ENCODE measurements at regions not wholly inside any gene's neighbourhood (a gene's known extent, or its start where the extent isn't known, plus 50 kb on each side); places are given as distances from the start of the nearest gene placed in this dataset.

DNA sequence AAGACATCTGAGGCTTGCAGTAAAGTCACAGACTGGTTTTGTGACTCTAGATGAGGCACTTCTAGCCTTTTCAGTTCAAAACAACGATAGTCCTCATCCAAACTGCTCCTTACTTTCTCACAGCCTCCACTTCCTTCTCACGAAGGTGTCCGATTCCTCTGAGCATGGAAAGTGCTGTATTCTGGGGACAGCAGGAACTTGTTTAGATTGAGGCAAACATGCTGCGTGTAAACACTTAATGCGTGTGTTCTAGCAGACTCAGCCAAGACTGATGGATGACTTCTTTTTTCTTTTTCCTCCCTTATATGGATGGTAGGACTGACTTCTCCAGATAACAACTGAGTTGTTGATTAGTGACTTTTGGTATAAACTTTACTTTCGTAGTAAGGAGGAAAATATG is 80.2 kb upstream of the PRDM1 start (continued):
- TF ChIP-seq, protein P1, sequence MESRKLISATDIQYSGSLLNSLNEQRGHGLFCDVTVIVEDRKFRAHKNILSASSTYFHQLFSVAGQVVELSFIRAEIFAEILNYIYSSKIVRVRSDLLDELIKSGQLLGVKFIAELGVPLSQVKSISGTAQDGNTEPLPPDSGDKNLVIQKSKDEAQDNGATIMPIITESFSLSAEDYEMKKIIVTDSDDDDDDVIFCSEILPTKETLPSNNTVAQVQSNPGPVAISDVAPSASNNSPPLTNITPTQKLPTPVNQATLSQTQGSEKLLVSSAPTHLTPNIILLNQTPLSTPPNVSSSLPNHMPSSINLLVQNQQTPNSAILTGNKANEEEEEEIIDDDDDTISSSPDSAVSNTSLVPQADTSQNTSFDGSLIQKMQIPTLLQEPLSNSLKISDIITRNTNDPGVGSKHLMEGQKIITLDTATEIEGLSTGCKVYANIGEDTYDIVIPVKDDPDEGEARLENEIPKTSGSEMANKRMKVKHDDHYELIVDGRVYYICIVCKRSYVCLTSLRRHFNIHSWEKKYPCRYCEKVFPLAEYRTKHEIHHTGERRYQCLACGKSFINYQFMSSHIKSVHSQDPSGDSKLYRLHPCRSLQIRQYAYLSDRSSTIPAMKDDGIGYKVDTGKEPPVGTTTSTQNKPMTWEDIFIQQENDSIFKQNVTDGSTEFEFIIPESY (IDR thresholded peaks at IDR 0.05): no peak
- TF ChIP-seq JUND (IDR thresholded peaks at IDR 0.05) (no peak), YY1 (IDR thresholded peaks at IDR 0.05) (no peak), FOXA2 (IDR thresholded peaks at IDR 0.05) (no peak)

DNA sequence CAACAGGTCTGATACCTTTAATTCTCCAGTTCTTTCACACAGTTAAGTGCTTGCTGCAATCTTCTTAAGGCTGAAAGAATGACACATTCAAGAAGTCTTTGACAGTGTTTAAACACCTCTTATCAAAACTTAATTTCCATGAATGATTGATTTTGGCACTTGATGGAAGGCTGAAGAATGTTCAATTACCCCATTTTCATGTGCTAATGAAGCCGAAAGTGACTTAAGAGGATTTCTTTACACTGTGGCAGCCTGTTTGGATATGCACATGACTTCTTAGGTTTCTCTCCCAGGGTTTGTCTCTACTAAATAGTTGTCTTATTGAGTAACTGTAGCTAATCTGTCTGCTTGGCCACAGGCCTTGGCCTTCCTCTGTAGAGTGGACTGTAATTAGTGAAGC is 81.1 kb upstream of the PRDM1 start:
- TF ChIP-seq, protein P2, sequence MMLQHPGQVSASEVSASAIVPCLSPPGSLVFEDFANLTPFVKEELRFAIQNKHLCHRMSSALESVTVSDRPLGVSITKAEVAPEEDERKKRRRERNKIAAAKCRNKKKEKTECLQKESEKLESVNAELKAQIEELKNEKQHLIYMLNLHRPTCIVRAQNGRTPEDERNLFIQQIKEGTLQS (IDR thresholded peaks at IDR 0.05): no peak
- no peak for TF ChIP-seq FOXA2 (IDR thresholded peaks at IDR 0.05)
- TF ChIP-seq EGR1 (IDR thresholded peaks at IDR 0.05; ENCODE audit: low read depth in 2 of 2): no peak
- TF ChIP-seq YY1 (IDR thresholded peaks at IDR 0.05): no peak
- TF ChIP-seq, protein P3, sequence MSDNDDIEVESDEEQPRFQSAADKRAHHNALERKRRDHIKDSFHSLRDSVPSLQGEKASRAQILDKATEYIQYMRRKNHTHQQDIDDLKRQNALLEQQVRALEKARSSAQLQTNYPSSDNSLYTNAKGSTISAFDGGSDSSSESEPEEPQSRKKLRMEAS (IDR thresholded peaks at IDR 0.05): no peak
- TF ChIP-seq, protein P4, sequence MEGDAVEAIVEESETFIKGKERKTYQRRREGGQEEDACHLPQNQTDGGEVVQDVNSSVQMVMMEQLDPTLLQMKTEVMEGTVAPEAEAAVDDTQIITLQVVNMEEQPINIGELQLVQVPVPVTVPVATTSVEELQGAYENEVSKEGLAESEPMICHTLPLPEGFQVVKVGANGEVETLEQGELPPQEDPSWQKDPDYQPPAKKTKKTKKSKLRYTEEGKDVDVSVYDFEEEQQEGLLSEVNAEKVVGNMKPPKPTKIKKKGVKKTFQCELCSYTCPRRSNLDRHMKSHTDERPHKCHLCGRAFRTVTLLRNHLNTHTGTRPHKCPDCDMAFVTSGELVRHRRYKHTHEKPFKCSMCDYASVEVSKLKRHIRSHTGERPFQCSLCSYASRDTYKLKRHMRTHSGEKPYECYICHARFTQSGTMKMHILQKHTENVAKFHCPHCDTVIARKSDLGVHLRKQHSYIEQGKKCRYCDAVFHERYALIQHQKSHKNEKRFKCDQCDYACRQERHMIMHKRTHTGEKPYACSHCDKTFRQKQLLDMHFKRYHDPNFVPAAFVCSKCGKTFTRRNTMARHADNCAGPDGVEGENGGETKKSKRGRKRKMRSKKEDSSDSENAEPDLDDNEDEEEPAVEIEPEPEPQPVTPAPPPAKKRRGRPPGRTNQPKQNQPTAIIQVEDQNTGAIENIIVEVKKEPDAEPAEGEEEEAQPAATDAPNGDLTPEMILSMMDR (IDR thresholded peaks at IDR 0.05; ENCODE audit: low read depth, low read length, missing input control): no peak
- no peak for TF ChIP-seq HNF4A (conservative IDR thresholded peaks at IDR 0.05)
- TF ChIP-seq, protein P1 (IDR thresholded peaks at IDR 0.05): no peak
- Histone ChIP-seq H3K27me3 (ENCODE audit: control insufficient read depth in 4 of 4, insufficient read depth in 4 of 4, low read length in 3 of 4) (peaks cover 0 to 9% (median 4%) of the 10 kb centered on the region in 4 donors), H3K9me3 (ENCODE audit: control insufficient read depth in 4 of 4, low read length in 3 of 4) (no peaks in the 10 kb centered on the region), H3K4me1 (ENCODE audit: control insufficient read depth in 4 of 4, insufficient read depth in 4 of 4, low read length in 3 of 4) (no peaks in the 10 kb centered on the region), H3K4me3 (ENCODE audit: low read depth in 1 of 3, low read length in 3 of 3) (no peak overlapping the region), H3K36me3 (ENCODE audit: control insufficient read depth in 4 of 4, insufficient read depth in 3 of 4, low read depth in 1 of 4, low read length in 3 of 4) (no peaks in the 10 kb centered on the region), H3K27ac (ENCODE audit: low read depth in 1 of 2, low read length in 2 of 2) (no peak overlapping the region), H3K9ac (ENCODE audit: low read depth in 1 of 2, low read length in 2 of 2) (no peak overlapping the region)
- WGBS: 91% methylated on average over 1 of the region's 1 CpG
- DNase-seq (ENCODE audit: low spot score): no peak

DNA sequence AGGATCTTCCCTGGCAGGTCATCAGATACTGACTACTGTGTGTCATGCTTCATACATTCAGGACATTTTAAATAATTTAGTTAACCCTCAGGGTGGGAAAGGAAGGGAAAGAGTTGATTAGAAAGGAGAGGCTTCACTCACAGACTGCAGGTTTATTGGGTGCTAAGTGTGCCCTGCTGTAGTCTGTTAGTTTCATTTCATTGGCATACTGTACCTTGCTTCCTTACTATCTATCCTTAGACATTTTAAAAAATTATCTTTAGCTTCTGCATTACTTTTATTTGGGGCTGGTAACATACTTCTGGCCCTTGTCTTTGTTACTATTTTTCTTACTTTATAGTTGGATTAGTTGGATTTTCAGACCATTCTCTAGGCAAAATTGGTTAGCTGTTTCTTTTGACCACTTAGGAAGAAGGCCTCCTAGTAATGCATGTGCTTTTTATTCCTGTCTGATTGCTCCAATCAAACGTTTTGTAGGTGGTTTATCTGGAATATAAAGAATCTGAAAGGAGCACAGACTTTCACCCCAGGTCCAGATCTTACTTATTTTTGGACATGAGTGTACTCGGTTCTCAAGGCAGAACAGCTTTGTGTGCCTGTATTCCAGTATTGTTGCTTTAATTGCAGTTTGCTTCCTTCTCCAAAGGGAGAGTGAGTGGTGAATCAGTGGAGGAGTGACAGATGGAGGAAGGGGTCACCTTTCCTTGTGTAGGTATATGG is 82.7 kb upstream of the PRDM1 start:
- peaks cover 0 to 12% (median 4%) of the 10 kb centered on the region in 4 donors for H3K27me3 ChIP-seq (ENCODE audit: control insufficient read depth in 4 of 4, insufficient read depth in 4 of 4, low read length in 3 of 4)
- no peak for DNase-seq (ENCODE audit: low spot score)

More for the DNA sequence above, 82.7 kb upstream of the PRDM1 start:
- Histone ChIP-seq H3K36me3 (ENCODE audit: control insufficient read depth in 4 of 4, insufficient read depth in 3 of 4, low read depth in 1 of 4, low read length in 3 of 4) (no peaks in the 10 kb centered on the region), H3K27ac (ENCODE audit: low read depth in 1 of 2, low read length in 2 of 2) (no peak overlapping the region), H3K9ac (ENCODE audit: low read depth in 1 of 2, low read length in 2 of 2) (no peak overlapping the region), H3K4me1 (ENCODE audit: control insufficient read depth in 4 of 4, insufficient read depth in 4 of 4, low read length in 3 of 4) (no peaks in the 10 kb centered on the region), H3K9me3 (ENCODE audit: control insufficient read depth in 4 of 4, low read length in 3 of 4) (no peaks in the 10 kb centered on the region), H3K4me3 (ENCODE audit: low read depth in 1 of 3, low read length in 3 of 3) (no peak overlapping the region)
- TF ChIP-seq EGR1 (IDR thresholded peaks at IDR 0.05; ENCODE audit: low read depth in 2 of 2) (no peak), YY1 (IDR thresholded peaks at IDR 0.05) (no peak), HNF4G (IDR thresholded peaks at IDR 0.05) (no peak), JUND (IDR thresholded peaks at IDR 0.05) (no peak), TAF1 (conservative IDR thresholded peaks at IDR 0.05) (no peak), FOXA1 (IDR thresholded peaks at IDR 0.05) (no peak)
- TF ChIP-seq, protein P5, sequence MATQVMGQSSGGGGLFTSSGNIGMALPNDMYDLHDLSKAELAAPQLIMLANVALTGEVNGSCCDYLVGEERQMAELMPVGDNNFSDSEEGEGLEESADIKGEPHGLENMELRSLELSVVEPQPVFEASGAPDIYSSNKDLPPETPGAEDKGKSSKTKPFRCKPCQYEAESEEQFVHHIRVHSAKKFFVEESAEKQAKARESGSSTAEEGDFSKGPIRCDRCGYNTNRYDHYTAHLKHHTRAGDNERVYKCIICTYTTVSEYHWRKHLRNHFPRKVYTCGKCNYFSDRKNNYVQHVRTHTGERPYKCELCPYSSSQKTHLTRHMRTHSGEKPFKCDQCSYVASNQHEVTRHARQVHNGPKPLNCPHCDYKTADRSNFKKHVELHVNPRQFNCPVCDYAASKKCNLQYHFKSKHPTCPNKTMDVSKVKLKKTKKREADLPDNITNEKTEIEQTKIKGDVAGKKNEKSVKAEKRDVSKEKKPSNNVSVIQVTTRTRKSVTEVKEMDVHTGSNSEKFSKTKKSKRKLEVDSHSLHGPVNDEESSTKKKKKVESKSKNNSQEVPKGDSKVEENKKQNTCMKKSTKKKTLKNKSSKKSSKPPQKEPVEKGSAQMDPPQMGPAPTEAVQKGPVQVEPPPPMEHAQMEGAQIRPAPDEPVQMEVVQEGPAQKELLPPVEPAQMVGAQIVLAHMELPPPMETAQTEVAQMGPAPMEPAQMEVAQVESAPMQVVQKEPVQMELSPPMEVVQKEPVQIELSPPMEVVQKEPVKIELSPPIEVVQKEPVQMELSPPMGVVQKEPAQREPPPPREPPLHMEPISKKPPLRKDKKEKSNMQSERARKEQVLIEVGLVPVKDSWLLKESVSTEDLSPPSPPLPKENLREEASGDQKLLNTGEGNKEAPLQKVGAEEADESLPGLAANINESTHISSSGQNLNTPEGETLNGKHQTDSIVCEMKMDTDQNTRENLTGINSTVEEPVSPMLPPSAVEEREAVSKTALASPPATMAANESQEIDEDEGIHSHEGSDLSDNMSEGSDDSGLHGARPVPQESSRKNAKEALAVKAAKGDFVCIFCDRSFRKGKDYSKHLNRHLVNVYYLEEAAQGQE (IDR thresholded peaks at IDR 0.05): no peak
- TF ChIP-seq, protein P2 (IDR thresholded peaks at IDR 0.05): no peak
- WGBS: 31% methylated on average over 2 of the region's 2 CpGs
